Gastrocnemius medialis (tissue), 4 donors: ENCODE measurements at regions not wholly inside any gene's neighbourhood (a gene's known extent, or its start where the extent isn't known, plus 50 kb on each side); places are given as distances from the start of the nearest gene placed in this dataset.
"Not testable (repeated sequence)": the region's sequence is repeated elsewhere in the genome, so short reads cannot be mapped to it uniquely, and the experiment has no call there.

ENCODE experiments used
- CTCF ChIP-seq, 5 experiments: fragments of 450-650 bp in 3 of 5; fragments of 200-600 bp in 2 of 5; sonication (generic) in 2 of 5; IDR thresholded peaks in 4 of 5; conservative IDR thresholded peaks in 1 of 5; 1 replicate in 4 of 5; 2 replicates in 1 of 5; pipeline ENCODE4 v1.5.1; 2016 to 2019; ENCODE audit warnings: antibody characterized with exemption in 5 of 5, mild to moderate bottlenecking in 3 of 5, moderate library complexity in 3 of 5
- POLR2A ChIP-seq, 2 donors: fragments of 450-650 bp; IDR thresholded peaks; one replicate each; pipeline ENCODE4 v1.6.1; 2017; ENCODE audit warnings: antibody characterized with exemption in 2 of 2, mild to moderate bottlenecking in 2 of 2, moderate library complexity in 2 of 2

- not testable (repeated sequence) for TF ChIP-seq POLR2A (IDR thresholded peaks at IDR 0.05); CTCF (IDR thresholded peaks at IDR 0.05 in 4 of 5, conservative IDR thresholded peaks at IDR 0.05 in 1 of 5)
These were observed 71.8 kb upstream of the NUP50 start for GRCh38 chr22:45091875-45092274.
